Suppressor macrophage treated with lipopolysaccharide for 4 hours (primary cell): ENCODE measurements at regions not wholly inside any gene's neighbourhood (a gene's known extent, or its start where the extent isn't known, plus 50 kb on each side); places are given as distances from the start of the nearest gene placed in this dataset.
"Not testable (repeated sequence)": the region's sequence is repeated elsewhere in the genome, so short reads cannot be mapped to it uniquely, and the experiment has no call there.

Source experiments
- DNase-seq: peaks from one replicate; pipeline ENCODE4 v3.0.0-alpha.2; 2020

GRCh38 chr4:186982160-186982559 is 258.5 kb upstream of the FAT1 start:
- no peak for DNase-seq

GRCh38 chr4:186984105-186984644 is 260.5 kb upstream of the FAT1 start:
- no peak for DNase-seq

- no peak for DNase-seq
Observed at GRCh38 chr4:186999686-187000085, 276.0 kb upstream of the FAT1 start.

GRCh38 chr4:187000281-187000680 is 276.6 kb upstream of the FAT1 start:
- no peak for DNase-seq

- not testable (repeated sequence) for DNase-seq
Observed at GRCh38 chr4:187002133-187002532, 278.5 kb upstream of the FAT1 start.

GRCh38 chr4:187004628-187005027 is 281.0 kb upstream of the FAT1 start:
- no peak for DNase-seq

- DNase-seq = no peak
Observed at GRCh38 chr4:187006189-187006618, 282.5 kb upstream of the FAT1 start.

- no peak for DNase-seq
Observed at GRCh38 chr4:187010052-187010451, 286.4 kb upstream of the FAT1 start.

- no peak for DNase-seq
Observed at GRCh38 chr4:187016101-187016500, 292.4 kb upstream of the FAT1 start.

- DNase-seq = no peak
Observed at GRCh38 chr4:187017147-187017546, 293.5 kb upstream of the FAT1 start.

- no peak for DNase-seq
Observed at GRCh38 chr4:187019896-187020295, 296.2 kb upstream of the FAT1 start.

GRCh38 chr4:187020676-187021075 is 297.0 kb upstream of the FAT1 start:
- DNase-seq = no peak

- DNase-seq = no peak
Observed at GRCh38 chr4:187021436-187022205, 298.0 kb upstream of the FAT1 start.

GRCh38 chr4:187027272-187027671 is 303.6 kb upstream of the FAT1 start:
- no peak for DNase-seq

GRCh38 chr4:187042251-187042650 is 318.6 kb upstream of the FAT1 start:
- no peak for DNase-seq

GRCh38 chr4:187046471-187046870 is 322.8 kb upstream of the FAT1 start:
- no peak for DNase-seq

GRCh38 chr4:187059021-187059420 is 335.4 kb upstream of the FAT1 start:
- no peak for DNase-seq

- no peak for DNase-seq
Observed at GRCh38 chr4:187059895-187060294, 336.2 kb upstream of the FAT1 start.

GRCh38 chr4:187060551-187060950 is 336.9 kb upstream of the FAT1 start:
- no peak for DNase-seq

GRCh38 chr4:187063251-187063650 is 339.6 kb upstream of the FAT1 start:
- no peak for DNase-seq

- no peak for DNase-seq
Observed at GRCh38 chr4:187064033-187064432, 340.4 kb upstream of the FAT1 start.

GRCh38 chr4:187065396-187065795 is 341.7 kb upstream of the FAT1 start:
- no peak for DNase-seq

GRCh38 chr4:187065806-187066205 is 342.1 kb upstream of the FAT1 start:
- DNase-seq = no peak

GRCh38 chr4:187069398-187069797 is 345.7 kb upstream of the FAT1 start:
- DNase-seq = no peak

GRCh38 chr4:187070158-187070557 is 346.5 kb upstream of the FAT1 start:
- no peak for DNase-seq
